ENCODE measurements at regions not wholly inside any gene's neighbourhood (a gene's known extent, or its start where the extent isn't known, plus 50 kb on each side); places are given as distances from the start of the nearest gene placed in this dataset.

GRCh38 chr2:190762566-190762965 is 113.7 kb downstream of the NAB1 start:
- no peak for DNase-seq (ENCODE audit: low read depth)
- no peak overlapping the region for H3K4me3 ChIP-seq (ENCODE audit: low read length)
- TF ChIP-seq, protein P1, sequence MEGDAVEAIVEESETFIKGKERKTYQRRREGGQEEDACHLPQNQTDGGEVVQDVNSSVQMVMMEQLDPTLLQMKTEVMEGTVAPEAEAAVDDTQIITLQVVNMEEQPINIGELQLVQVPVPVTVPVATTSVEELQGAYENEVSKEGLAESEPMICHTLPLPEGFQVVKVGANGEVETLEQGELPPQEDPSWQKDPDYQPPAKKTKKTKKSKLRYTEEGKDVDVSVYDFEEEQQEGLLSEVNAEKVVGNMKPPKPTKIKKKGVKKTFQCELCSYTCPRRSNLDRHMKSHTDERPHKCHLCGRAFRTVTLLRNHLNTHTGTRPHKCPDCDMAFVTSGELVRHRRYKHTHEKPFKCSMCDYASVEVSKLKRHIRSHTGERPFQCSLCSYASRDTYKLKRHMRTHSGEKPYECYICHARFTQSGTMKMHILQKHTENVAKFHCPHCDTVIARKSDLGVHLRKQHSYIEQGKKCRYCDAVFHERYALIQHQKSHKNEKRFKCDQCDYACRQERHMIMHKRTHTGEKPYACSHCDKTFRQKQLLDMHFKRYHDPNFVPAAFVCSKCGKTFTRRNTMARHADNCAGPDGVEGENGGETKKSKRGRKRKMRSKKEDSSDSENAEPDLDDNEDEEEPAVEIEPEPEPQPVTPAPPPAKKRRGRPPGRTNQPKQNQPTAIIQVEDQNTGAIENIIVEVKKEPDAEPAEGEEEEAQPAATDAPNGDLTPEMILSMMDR (conservative IDR thresholded peaks at IDR 0.05; ENCODE audit: low read length) = no peak

DNA sequence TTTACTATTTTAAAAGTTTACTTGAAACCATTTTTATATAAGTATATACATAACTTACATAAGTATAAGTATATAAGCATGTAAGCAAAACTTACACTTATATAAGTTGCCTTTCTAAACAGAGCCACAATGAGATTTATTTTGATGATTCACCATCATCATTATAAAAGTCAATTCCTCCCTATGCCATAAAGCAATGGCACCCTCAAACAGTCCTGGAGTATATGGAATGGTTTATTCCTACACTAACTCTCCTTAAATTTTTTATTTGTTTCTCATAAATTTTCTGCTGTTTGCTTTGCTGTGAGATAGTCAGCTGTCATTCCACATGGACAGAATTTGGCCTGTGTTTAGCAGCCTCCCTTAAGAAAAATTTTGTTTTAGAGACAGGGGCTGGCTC is 114.2 kb downstream of the NAB1 start:
- no peak for DNase-seq (ENCODE audit: low read depth)
- H3K4me3 ChIP-seq (ENCODE audit: low read length) = no peak overlapping the region
- TF ChIP-seq, protein P1 (conservative IDR thresholded peaks at IDR 0.05; ENCODE audit: low read length) = no peak

GRCh38 chr2:190763901-190764514 is 115.1 kb downstream of the NAB1 start:
- TF ChIP-seq, protein P1 (conservative IDR thresholded peaks at IDR 0.05; ENCODE audit: low read length) = no peak
- H3K4me3 ChIP-seq (ENCODE audit: low read length) = no peak overlapping the region

DNA sequence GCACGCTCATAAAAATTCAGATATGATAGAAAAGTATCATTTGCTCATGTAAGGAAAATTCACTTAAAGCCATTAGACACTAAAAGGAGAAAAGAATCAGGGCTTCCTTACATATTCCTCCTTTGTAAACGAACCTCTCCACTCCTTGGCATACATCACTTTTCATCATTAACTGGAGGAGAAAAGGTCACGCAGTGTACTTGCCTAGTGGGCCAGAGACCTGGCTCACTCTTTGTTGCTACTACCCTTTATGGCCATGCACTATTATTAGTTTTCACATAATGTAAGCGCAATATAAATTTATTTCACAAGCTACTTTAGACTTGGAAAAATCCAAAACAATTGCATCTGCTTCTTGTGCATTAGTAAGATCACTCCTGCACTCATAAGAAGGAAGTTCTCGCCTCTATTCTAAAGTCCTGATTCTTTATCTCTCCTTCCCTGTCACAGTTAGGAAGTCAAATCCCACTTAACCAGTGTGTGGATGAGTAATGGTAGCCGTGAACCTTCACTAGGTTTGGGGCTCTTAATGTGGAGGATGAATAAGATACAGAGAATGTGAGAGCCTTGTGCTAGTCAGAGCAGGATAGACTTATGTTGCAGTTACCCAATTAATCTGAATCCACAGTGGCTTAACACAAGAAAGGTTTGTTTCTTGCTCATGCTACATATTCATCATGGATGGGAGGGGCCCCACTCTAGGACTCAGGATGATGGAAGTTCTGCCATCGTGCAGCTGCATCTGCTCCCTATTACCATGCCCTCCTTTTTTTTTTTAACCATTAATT is 115.0 kb upstream of the GLS start:
- H3K4me3 ChIP-seq (ENCODE audit: low read length) = no peak overlapping the region
- peak; percentile 85 for DNase-seq (ENCODE audit: low read depth)
- TF ChIP-seq, protein P1 (conservative IDR thresholded peaks at IDR 0.05; ENCODE audit: low read length) = no peak

More at GRCh38 chr2:190763901-190764514, 115.1 kb downstream of the NAB1 start:
- no peak for DNase-seq (ENCODE audit: low read depth)

DNA sequence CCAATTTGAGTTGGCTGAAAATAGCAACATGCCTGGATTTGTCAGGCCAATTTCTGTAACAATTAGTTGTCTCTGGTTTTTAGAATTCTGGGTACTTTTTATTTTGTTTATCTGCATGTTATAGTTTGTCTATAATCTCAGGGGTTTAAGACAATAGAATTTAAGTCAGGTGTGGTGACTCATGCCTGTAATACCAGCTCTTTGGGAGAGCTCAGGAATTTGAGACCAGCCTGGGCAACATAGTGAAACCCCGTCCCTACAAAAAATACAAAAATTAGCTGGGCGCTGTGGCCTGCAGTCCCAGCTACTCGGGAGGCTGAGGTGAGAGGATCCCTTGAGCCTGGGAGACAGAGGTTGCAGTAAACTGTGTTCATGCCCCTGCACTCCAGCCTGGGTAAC is 114.4 kb upstream of the GLS start:
- DNase-seq (ENCODE audit: low read depth) = no peak
- H3K4me3 ChIP-seq (ENCODE audit: low read length) = no peak overlapping the region
- TF ChIP-seq, protein P1 (conservative IDR thresholded peaks at IDR 0.05; ENCODE audit: low read length) = no peak

DNA sequence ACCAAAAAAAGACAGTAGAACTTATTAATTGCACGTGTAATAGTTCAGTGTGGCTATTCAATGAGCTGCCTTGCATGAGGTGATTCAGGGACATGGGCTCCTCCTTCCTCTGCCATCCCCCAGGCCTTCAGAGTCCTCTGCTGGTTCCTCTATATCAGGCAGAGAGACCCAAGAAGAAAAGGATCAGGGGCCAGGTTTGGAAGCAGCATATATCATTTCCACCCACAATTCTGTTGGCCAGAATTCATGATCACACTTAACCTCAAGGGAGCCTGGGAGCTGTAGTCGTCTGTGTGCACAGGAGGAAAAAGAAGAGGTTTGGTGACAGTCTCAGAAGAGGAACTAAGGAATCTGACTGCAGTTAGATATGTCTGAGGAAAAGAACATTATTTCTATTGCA is 114.0 kb upstream of the GLS start:
- no peak overlapping the region for H3K4me3 ChIP-seq (ENCODE audit: low read length)
- TF ChIP-seq, protein P1 (conservative IDR thresholded peaks at IDR 0.05; ENCODE audit: low read length) = no peak
- no peak for DNase-seq (ENCODE audit: low read depth)

- no peak for DNase-seq (ENCODE audit: low read depth)
- TF ChIP-seq, protein P1 (conservative IDR thresholded peaks at IDR 0.05; ENCODE audit: low read length) = no peak
These were observed 112.8 kb upstream of the GLS start for GRCh38 chr2:190767821-190768220.

More at GRCh38 chr2:190767821-190768220, 112.8 kb upstream of the GLS start:
- H3K4me3 ChIP-seq (ENCODE audit: low read length) = no peak overlapping the region

Data from AG10803 (cell line).